ENCODE measurements at regions not wholly inside any gene's neighbourhood (a gene's known extent, or its start where the extent isn't known, plus 50 kb on each side); places are given as distances from the start of the nearest gene placed in this dataset.

GRCh38 chr2:153770359-153770991 lies 101.2 kb upstream of the GALNT13 start:
- no peak overlapping the region for H3K4ac ChIP-seq (ENCODE audit: low read depth, low read length)
- no peak overlapping the region for H2BK5ac ChIP-seq (ENCODE audit: low read depth, low read length, poor library complexity)
- H3K9me3 ChIP-seq (ENCODE audit: insufficient read depth, low read depth, low read length), result no peaks in the 10 kb centered on the region
- H3K4me2 ChIP-seq (ENCODE audit: low read length), result no peak overlapping the region
- H3K27me3 ChIP-seq (ENCODE audit: insufficient read depth, low read length), result no peaks in the 10 kb centered on the region
- no peak overlapping the region for H2BK12ac ChIP-seq (ENCODE audit: low read length)
- H4K91ac ChIP-seq (ENCODE audit: low read depth, low read length), result no peak overlapping the region
- H3K14ac ChIP-seq (ENCODE audit: low read length), result no peak overlapping the region
- no peak overlapping the region for H3K9ac ChIP-seq (ENCODE audit: low read length)
- no CpG with 5 or more reads among the region's 4 CpGs for WGBS (ENCODE audit: extremely low coverage, insufficient coverage, insufficient read length)
- H3K18ac ChIP-seq (ENCODE audit: low read length), result no peak overlapping the region
- H4K8ac ChIP-seq (ENCODE audit: low read depth, low read length), result no peak overlapping the region
- no peaks in the 10 kb centered on the region for H3K79me2 ChIP-seq (ENCODE audit: control insufficient read depth, insufficient read depth, low read length, poor library complexity)
- no peak overlapping the region for H3K4me3 ChIP-seq (ENCODE audit: low read depth, low read length)
- no peak overlapping the region for H2AK5ac ChIP-seq (ENCODE audit: low read length)
- H3K79me1 ChIP-seq (ENCODE audit: low read length), result no peaks in the 10 kb centered on the region
- H3K23ac ChIP-seq (ENCODE audit: low read length), result no peak overlapping the region
- no peak overlapping the region for H2AFZ ChIP-seq (ENCODE audit: insufficient read depth, low read length, poor library complexity)
- no peak overlapping the region for H2BK120ac ChIP-seq (ENCODE audit: insufficient read depth, low read length, poor library complexity)
- DNase-seq, result no peak
- no peak overlapping the region for H3K27ac ChIP-seq (ENCODE audit: low read depth, low read length)
- no peaks in the 10 kb centered on the region for H3K36me3 ChIP-seq (ENCODE audit: control insufficient read depth in 1 of 2, insufficient read depth in 2 of 2, low read length in 2 of 2)
- no peak overlapping the region for H4K12ac ChIP-seq (ENCODE audit: low read depth, low read length)
- no peaks in the 10 kb centered on the region for H3K4me1 ChIP-seq (ENCODE audit: control insufficient read depth in 1 of 2, insufficient read depth in 2 of 2, low read length in 2 of 2)

DNA sequence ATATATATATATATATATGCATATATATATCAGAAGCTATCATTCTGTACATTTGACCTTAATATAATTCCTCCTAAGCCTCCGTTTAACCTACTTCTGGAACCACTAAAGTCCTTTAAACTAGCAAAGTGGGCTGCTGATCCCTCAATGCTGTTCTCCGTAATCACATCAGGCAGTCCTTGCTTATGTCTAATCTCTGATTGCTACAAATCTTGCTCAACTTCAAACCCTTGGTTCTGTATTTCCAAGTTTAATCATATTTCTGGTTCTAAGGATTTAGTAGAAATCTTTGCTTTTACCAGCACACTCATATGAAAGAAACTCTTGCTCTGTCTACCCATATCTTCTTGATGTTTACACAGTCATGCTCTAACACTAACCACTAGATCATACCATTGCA lies 91.5 kb upstream of the GALNT13 start:
- Histone ChIP-seq H3K27ac (ENCODE audit: low read depth, low read length) (no peak overlapping the region), H3K4me2 (ENCODE audit: low read length) (no peak overlapping the region), H3K36me3 (ENCODE audit: control insufficient read depth in 1 of 2, insufficient read depth in 2 of 2, low read length in 2 of 2) (no peaks in the 10 kb centered on the region), H3K4me1 (ENCODE audit: control insufficient read depth in 1 of 2, insufficient read depth in 2 of 2, low read length in 2 of 2) (no peaks in the 10 kb centered on the region), H3K4me3 (ENCODE audit: low read depth, low read length) (no peak overlapping the region), H3K18ac (ENCODE audit: low read length) (no peak overlapping the region), H3K9me3 (ENCODE audit: insufficient read depth, low read depth, low read length) (no peaks in the 10 kb centered on the region), H3K79me2 (ENCODE audit: control insufficient read depth, insufficient read depth, low read length, poor library complexity) (no peaks in the 10 kb centered on the region), H2BK5ac (ENCODE audit: low read depth, low read length, poor library complexity) (no peak overlapping the region), H3K79me1 (ENCODE audit: low read length) (no peaks in the 10 kb centered on the region), H2BK12ac (ENCODE audit: low read length) (no peak overlapping the region), H2AK5ac (ENCODE audit: low read length) (no peak overlapping the region), H3K14ac (ENCODE audit: low read length) (no peak overlapping the region), H3K9ac (ENCODE audit: low read length) (no peak overlapping the region), H3K27me3 (ENCODE audit: insufficient read depth, low read length) (no peaks in the 10 kb centered on the region), H4K12ac (ENCODE audit: low read depth, low read length) (no peak overlapping the region), H4K91ac (ENCODE audit: low read depth, low read length) (no peak overlapping the region), H4K8ac (ENCODE audit: low read depth, low read length) (no peak overlapping the region), H3K23ac (ENCODE audit: low read length) (no peak overlapping the region), H2AFZ (ENCODE audit: insufficient read depth, low read length, poor library complexity) (no peak overlapping the region), H3K4ac (ENCODE audit: low read depth, low read length) (no peak overlapping the region), H2BK120ac (ENCODE audit: insufficient read depth, low read length, poor library complexity) (no peak overlapping the region)
- no CpG with 5 or more reads among the region's 2 CpGs for WGBS (ENCODE audit: extremely low coverage, insufficient coverage, insufficient read length)
- no peak for DNase-seq

GRCh38 chr2:153786016-153786415 lies 85.7 kb upstream of the GALNT13 start:
- no peak overlapping the region for H2BK5ac ChIP-seq (ENCODE audit: low read depth, low read length, poor library complexity)

DNA sequence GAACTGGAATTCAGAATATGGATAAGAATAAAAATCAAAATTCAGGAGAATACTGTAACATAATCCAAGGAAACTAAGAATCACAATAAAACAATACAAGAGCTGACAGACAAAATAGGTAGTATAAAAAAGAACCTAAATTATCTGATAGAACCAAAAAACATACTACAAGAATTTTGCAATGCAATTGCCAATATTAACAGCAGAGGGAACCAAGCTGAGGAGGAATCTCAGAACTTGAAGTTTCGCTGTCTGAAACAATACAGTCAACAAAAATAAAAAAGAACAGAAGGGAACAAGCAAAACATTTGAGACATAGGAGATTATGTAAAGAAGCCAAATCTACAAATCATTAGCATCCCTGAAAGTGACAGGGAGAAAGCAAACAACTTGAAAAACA lies 84.1 kb upstream of the GALNT13 start:
- Histone ChIP-seq H3K4me1 (ENCODE audit: control insufficient read depth in 1 of 2, insufficient read depth in 2 of 2, low read length in 2 of 2) (no peaks in the 10 kb centered on the region), H3K79me2 (ENCODE audit: control insufficient read depth, insufficient read depth, low read length, poor library complexity) (no peaks in the 10 kb centered on the region), H3K9me3 (ENCODE audit: insufficient read depth, low read depth, low read length) (peaks cover 1% of the 10 kb centered on the region), H2BK12ac (ENCODE audit: low read length) (no peak overlapping the region), H2AK5ac (ENCODE audit: low read length) (no peak overlapping the region), H2BK5ac (ENCODE audit: low read depth, low read length, poor library complexity) (no peak overlapping the region), H3K23ac (ENCODE audit: low read length) (no peak overlapping the region), H3K27ac (ENCODE audit: low read depth, low read length) (no peak overlapping the region), H4K91ac (ENCODE audit: low read depth, low read length) (no peak overlapping the region), H2AFZ (ENCODE audit: insufficient read depth, low read length, poor library complexity) (no peak overlapping the region), H3K4ac (ENCODE audit: low read depth, low read length) (no peak overlapping the region), H3K27me3 (ENCODE audit: insufficient read depth, low read length) (no peaks in the 10 kb centered on the region), H2BK120ac (ENCODE audit: insufficient read depth, low read length, poor library complexity) (no peak overlapping the region), H4K8ac (ENCODE audit: low read depth, low read length) (no peak overlapping the region), H3K18ac (ENCODE audit: low read length) (no peak overlapping the region), H3K4me2 (ENCODE audit: low read length) (no peak overlapping the region), H3K14ac (ENCODE audit: low read length) (no peak overlapping the region), H3K9ac (ENCODE audit: low read length) (no peak overlapping the region), H3K4me3 (ENCODE audit: low read depth, low read length) (no peak overlapping the region), H3K36me3 (ENCODE audit: control insufficient read depth in 1 of 2, insufficient read depth in 2 of 2, low read length in 2 of 2) (no peaks in the 10 kb centered on the region), H3K79me1 (ENCODE audit: low read length) (no peaks in the 10 kb centered on the region), H4K12ac (ENCODE audit: low read depth, low read length) (no peak overlapping the region)
- WGBS (ENCODE audit: extremely low coverage, insufficient coverage, insufficient read length), result no CpG with 5 or more reads among the region's 1 CpG
- no peak for DNase-seq

More at GRCh38 chr2:153786016-153786415, 85.7 kb upstream of the GALNT13 start:
- Histone ChIP-seq H3K79me2 (ENCODE audit: control insufficient read depth, insufficient read depth, low read length, poor library complexity) (no peaks in the 10 kb centered on the region), H4K91ac (ENCODE audit: low read depth, low read length) (no peak overlapping the region), H3K4me1 (ENCODE audit: control insufficient read depth in 1 of 2, insufficient read depth in 2 of 2, low read length in 2 of 2) (no peaks in the 10 kb centered on the region), H2BK12ac (ENCODE audit: low read length) (no peak overlapping the region), H2AK5ac (ENCODE audit: low read length) (no peak overlapping the region), H3K36me3 (ENCODE audit: control insufficient read depth in 1 of 2, insufficient read depth in 2 of 2, low read length in 2 of 2) (no peaks in the 10 kb centered on the region), H3K18ac (ENCODE audit: low read length) (no peak overlapping the region), H3K4ac (ENCODE audit: low read depth, low read length) (no peak overlapping the region), H3K27ac (ENCODE audit: low read depth, low read length) (no peak overlapping the region), H3K14ac (ENCODE audit: low read length) (no peak overlapping the region), H3K9me3 (ENCODE audit: insufficient read depth, low read depth, low read length) (peaks cover 1% of the 10 kb centered on the region), H3K4me2 (ENCODE audit: low read length) (no peak overlapping the region), H2AFZ (ENCODE audit: insufficient read depth, low read length, poor library complexity) (no peak overlapping the region), H4K8ac (ENCODE audit: low read depth, low read length) (no peak overlapping the region), H3K79me1 (ENCODE audit: low read length) (no peaks in the 10 kb centered on the region), H3K23ac (ENCODE audit: low read length) (no peak overlapping the region), H3K4me3 (ENCODE audit: low read depth, low read length) (no peak overlapping the region), H3K27me3 (ENCODE audit: insufficient read depth, low read length) (no peaks in the 10 kb centered on the region), H2BK120ac (ENCODE audit: insufficient read depth, low read length, poor library complexity) (no peak overlapping the region), H3K9ac (ENCODE audit: low read length) (no peak overlapping the region), H4K12ac (ENCODE audit: low read depth, low read length) (no peak overlapping the region)
- DNase-seq, result no peak
- WGBS (ENCODE audit: extremely low coverage, insufficient coverage, insufficient read length), result no CpG with 5 or more reads among the region's 5 CpGs
